GM18502 (cell line): ENCODE measurements at regions not wholly inside any gene's neighbourhood (a gene's known extent, or its start where the extent isn't known, plus 50 kb on each side); places are given as distances from the start of the nearest gene placed in this dataset.
"Not testable (repeated sequence)": the region's sequence is repeated elsewhere in the genome, so short reads cannot be mapped to it uniquely, and the experiment has no call there.

ENCODE experiments used
- ATAC-seq: cut with Tn5 transposase; IDR thresholded peaks from one replicate; pipeline ENCODE4 v1.9.1; 2021; ENCODE audit warnings: mild to moderate bottlenecking; ENCODE audit not compliant: unreplicated experiment, poor library complexity

- no peak for ATAC-seq
Observed at GRCh38 chr7:91749418-91749817, 131.1 kb downstream of the MTERF1 start.

DNA sequence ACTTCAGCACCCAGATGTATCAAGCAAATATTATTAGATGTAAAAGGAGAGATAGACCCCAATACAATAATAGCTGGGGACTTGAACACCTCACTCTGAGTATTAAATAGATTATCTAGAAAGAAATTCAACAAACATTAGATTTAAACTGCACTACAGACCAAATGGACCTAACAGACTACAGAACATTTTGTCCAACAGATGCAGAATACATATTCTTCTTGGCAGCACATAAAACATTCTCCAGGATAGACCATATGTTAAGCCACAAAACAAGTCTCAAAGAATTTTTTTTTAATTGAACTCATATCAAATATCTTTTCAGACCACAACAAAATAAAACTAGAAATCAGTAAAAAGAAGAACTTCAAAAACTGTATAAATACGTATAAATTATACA is 130.4 kb downstream of the MTERF1 start:
- no peak for ATAC-seq

- ATAC-seq: no peak
Observed at GRCh38 chr7:91752102-91752501, 128.4 kb downstream of the MTERF1 start.

- ATAC-seq: not testable (repeated sequence)
Observed at GRCh38 chr7:91754280-91754679, 126.2 kb downstream of the MTERF1 start.

GRCh38 chr7:91755121-91755520 is 125.4 kb downstream of the MTERF1 start:
- not testable (repeated sequence) for ATAC-seq

- ATAC-seq: no peak
Observed at GRCh38 chr7:91759205-91759863, 121.2 kb downstream of the MTERF1 start.

GRCh38 chr7:91767820-91768219 is 112.7 kb downstream of the MTERF1 start:
- no peak for ATAC-seq

DNA sequence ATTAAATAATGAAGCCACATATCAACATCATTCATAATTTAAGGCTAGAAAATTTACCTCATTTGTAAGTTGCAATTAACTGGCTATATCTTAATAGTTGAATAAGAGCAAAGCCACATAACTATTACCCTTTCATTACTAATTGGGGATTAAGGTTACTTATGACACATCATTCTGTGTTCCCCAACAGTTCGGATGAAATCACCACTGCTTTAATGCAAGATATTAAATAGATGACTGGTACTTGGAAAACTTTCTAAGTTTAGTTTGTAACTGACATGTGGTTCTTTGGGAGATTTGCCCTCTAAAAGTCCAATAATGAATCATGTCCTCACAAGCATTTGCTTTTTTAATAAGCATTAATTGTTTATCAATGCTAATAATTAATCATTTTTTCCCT is 109.1 kb downstream of the MTERF1 start:
- no peak for ATAC-seq

DNA sequence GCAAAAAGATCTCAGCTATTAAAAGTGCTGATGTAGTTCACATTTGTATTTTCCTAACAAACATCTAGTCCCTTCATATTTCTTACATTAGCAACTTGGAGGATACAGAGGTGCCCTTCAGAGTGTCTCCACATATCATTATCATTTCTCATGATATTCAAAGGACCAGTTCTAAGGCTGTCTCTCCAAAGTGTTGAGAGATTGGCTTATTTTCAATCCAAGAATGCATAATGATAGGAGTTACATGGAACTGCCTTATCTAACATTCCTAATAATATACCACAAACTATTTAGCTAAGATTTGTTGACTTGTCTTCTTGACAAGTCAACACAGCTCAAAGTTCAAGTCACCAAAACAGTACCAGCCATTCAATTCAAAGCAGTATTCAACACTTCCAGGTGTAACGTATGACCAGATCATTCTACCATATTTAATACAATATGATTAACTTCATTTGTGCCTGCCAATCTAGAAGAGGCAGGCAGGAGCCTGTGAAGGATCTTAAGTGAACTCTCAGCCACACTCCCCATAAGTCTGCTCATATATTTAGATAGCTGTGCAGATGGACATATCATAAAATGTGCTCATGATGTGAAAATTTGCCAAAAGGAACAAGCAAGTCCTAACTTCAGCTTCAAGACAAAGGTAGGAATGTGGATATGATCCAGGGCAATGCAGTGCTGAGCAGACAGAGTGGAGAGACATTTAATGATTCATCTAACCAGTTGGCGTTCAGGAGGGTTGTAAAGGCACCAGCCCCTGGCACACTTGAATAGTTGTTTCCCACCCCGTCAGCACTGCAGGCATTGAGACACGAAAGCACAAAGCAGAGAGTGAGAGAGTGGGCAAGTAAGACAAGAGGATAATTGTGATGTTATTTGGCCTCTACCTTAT is 108.3 kb downstream of the MTERF1 start:
- ATAC-seq: no peak

DNA sequence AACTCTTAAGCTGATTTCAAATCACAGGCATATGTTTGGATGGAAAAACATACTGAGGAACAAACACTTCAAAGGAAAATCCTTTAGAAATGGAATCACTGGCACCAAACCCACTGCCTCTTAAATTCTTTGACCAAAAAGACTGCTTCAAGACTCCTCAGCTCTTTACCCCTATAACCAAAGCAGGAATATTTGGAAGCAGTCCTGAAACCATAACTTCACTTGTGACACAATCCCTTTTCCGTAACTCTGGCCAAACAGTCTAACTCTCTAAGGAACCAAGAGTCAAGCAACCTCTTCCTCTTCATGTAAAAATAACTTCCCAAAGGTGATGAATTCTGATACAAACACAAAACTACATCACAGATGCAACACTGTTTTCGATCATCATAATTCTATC is 104.3 kb downstream of the MTERF1 start:
- no peak for ATAC-seq

GRCh38 chr7:91777522-91777921 is 103.0 kb downstream of the MTERF1 start:
- ATAC-seq: no peak

DNA sequence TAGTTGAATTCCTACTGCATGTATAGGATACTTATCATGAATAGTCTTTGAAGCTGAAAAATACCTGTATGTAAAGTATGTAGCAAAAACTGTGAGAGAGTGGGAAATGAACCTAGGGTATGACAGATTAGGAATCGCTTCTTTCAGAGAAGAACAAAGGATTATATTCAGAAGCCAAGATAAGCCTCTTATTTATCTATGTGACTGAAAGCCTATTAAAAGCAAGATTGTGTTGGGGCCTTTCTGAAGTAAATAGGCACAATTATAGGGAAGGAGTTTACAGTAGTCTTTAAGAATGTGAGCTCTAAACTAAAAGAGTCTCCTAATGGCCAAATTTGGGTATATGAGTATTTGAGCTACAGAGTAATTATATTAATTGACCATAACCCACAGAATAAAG is 102.1 kb downstream of the MTERF1 start:
- no peak for ATAC-seq

GRCh38 chr7:91780521-91780920 is 100.0 kb downstream of the MTERF1 start:
- ATAC-seq: no peak

DNA sequence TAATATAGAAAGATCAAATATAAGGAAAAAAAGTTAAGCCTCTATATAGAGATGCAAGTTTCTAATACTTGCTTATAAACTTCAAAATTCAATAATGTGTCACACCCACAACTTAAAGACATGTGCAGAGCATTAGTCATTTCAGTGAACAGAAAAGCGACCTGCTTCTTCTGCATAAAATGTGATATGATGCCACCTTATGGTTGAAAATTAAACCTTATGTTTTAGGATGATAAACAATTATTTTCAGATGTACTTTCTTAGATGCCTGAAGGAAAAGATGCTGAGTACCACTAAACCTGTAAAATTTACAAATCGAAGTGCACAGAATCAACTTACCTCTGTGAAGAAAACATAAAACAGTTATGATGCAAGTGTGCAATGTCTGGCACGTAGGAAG is 96.0 kb downstream of the MTERF1 start:
- no peak for ATAC-seq

DNA sequence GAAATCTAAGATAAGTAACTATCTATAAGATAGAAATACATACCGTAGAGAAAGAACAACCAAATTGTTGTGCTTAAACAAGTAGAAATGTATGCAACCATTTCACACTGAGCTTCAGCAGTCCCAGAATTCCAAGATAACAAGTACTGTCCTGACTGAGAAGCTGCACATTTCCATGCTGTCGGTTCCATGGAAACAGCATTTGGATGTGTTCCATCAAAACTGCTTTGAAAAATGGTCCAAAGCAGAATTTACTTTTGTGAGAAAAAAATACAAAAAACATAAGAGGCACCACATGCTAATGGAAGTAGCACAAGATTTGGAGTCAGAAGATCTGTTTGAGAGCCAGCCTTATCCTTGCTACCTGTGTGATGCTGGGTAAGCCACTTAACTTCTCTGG is 92.6 kb downstream of the MTERF1 start:
- ATAC-seq: no peak

GRCh38 chr7:91789086-91789485 is 91.4 kb downstream of the MTERF1 start:
- no peak for ATAC-seq

- ATAC-seq: no peak
Observed at GRCh38 chr7:91789558-91789957, 90.9 kb downstream of the MTERF1 start.

- not testable (repeated sequence) for ATAC-seq
Observed at GRCh38 chr7:91790646-91791045, 89.9 kb downstream of the MTERF1 start.

GRCh38 chr7:91796122-91796521 is 84.4 kb downstream of the MTERF1 start:
- ATAC-seq: no peak

- no peak for ATAC-seq
Observed at GRCh38 chr7:91798425-91798824, 82.1 kb downstream of the MTERF1 start.

DNA sequence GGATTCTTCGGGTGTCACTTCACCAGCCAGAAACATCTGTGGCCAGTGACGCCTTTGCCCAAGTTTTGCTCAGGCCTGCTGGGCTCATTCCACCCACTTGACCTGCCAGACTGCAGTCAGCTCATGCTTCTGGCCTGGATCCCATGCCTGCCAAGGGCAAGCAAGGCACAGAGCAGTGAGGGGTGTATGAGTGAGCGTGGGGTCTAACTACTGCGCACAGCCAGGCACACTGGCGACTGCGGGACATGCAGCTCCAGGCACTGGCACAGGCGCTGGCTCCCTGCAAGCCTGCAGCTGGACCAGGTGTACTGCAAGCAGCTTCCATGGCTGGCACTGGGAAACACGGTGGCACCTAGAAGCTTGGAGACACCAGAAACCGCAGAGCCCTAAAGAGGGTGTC is 80.1 kb downstream of the MTERF1 start:
- no peak for ATAC-seq
